HK-2 (cell line): ENCODE measurements at regions not wholly inside any gene's neighbourhood (a gene's known extent, or its start where the extent isn't known, plus 50 kb on each side); places are given as distances from the start of the nearest gene placed in this dataset.
"Not testable (repeated sequence)": the region's sequence is repeated elsewhere in the genome, so short reads cannot be mapped to it uniquely, and the experiment has no call there.

Experiments
- DNase-seq: peaks from one replicate; pipeline ENCODE4 v3.0.0-alpha.2; 2018; ENCODE audit not compliant: unreplicated experiment

DNA sequence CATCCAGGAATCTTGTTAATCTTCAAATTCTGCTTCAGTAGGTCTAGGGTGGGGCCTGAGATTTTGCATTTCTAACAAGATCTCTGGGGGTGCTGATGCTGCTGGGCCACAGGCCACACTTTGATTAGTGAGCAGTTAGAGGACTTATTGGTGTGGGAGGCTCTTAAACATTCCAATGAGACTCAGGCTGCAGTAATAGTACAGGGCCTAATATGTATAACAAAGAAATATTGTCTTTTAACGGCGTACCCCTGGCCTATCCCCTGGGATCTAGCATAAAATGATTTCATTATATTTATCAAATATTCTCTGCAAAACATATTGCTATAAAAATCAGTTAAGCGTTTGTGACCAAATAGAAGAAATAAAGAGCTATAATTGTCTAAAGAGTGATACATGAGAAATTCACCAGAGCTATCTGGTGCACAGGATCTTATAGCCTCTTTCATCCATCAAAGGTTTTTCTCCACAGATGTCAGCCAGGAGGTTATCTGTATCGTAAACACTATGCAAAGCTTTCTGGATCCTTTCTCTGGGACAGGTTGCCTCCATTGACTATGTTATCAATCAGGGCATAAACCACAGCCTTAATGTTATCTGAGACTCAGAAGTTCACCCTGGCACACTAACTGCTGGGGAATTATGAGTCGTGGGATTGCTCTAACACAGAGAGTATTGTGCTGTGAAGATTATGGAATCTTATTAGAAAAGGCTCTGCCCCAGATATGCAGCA lies 488.5 kb upstream of the MAP3K7 start:
- no peak for DNase-seq

DNA sequence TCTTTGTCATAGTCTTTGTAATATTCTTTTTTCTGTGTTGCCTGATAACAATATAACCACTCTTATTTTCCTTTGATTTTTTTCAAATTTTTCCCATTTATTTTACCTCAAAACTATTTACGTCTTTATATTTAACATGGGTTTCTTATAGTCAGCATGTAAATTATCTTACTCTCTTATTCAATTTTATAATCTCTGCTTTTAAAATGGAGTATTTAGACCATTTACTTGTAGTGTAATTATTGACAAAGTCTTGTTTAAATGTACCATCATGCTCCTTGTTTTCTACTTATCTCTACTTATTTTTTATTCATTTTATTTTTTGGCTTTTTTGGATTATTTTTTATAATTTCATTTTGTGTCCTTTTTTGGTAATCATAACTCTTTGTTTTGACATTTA lies 476.5 kb upstream of the MAP3K7 start:
- no peak for DNase-seq

DNA sequence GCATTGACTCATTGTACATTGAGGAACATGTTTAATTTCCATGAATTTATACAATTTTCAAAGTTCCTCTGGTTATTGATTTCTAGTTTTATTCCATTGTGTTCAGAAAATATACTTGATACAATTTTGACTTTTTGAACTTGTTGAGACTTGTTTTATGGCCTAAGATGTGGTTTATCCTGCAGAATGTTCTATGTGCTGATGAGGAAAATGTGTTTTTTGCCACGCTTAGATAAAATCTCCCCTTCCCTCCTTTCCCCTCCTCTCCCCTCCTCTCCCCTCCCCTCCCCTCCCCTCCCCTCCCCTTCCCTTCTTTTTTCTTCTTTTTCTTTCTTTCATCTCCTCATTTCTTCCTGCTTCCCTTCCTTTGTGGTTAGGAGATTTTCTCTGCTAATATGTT lies 470.8 kb upstream of the MAP3K7 start:
- DNase-seq, result no peak

DNA sequence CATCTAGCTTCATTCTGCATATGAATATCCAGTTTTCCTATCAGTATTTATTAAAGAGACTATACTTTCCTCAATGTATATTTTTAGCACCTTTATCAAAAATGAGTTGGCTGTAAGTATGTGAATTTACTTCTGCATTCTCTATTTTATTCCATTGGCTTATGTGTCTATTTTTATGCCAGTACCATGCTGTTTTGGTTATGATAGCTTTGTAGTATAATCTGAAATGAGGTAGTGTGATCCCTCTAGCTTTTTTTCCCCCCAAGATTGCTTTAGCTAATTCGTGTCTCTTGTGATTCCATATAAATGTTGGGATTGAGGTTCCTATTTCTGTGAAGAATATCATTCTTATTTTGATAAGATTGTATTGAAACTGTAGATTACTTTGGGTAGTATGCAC lies 469.1 kb upstream of the MAP3K7 start:
- no peak for DNase-seq

DNA sequence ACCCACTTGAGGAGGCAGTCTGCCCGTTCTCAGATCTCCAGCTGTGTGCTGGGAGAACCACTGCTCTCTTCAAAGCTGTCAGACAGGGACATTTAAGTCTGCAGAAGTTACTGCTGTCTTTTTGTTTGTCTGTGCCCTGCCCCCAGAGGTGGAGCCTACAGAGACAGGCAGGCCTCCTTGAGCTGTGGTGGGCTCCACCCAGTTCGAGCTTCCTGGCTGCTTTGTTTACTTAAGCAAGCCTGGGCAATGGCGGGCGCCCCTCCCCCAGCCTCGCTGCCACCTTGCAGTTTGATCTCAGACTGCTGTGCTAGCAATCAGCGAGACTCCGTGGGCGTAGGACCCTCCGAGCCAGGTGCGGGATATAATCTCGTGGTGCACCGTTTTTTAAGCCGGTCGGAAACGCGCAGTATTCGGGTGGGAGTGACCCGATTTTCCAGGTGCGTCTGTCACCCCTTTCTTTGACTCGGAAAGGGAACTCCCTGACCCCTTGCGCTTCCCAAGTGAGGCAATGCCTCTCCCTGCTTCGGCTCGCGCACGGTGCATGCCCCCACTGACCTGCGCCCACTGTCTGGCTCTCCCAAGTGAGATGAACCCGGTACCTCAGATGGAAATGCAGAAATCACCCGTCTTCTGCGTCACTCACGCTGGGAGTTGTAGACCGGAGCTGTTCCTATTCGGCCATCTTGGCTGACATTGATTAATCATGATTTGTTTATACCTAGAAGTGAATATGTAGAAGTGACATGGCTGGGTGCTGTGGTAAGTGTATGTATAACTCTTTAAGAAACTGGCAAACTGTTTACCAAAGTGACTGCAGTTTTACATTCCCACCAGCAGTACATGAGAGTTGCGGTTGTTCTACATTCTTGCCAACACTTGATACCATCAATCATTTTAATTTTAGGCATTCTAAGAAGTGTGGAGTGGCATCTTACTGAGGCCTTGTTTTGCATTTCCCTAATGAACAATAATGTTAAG lies 465.9 kb upstream of the MAP3K7 start:
- DNase-seq, result not testable (repeated sequence)

DNA sequence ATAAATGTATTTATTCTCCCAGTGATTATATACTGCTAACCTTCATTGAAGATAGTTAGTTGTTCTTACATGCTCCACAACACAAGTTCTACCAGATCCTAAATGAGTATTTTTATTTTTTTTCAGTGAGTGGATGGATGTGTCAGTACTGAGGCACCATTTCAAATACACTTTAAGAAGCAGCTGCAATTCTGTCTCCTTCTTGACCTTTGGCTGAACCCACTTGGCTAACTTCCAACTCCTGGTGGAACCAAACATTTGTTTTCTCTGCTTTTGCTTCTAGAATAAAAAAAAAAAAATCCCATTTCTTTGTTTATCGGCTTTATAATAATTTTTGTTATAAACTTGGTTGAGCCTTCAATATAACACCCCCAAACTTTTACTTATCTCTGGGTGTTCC lies 458.3 kb upstream of the MAP3K7 start:
- DNase-seq, result no peak

DNA sequence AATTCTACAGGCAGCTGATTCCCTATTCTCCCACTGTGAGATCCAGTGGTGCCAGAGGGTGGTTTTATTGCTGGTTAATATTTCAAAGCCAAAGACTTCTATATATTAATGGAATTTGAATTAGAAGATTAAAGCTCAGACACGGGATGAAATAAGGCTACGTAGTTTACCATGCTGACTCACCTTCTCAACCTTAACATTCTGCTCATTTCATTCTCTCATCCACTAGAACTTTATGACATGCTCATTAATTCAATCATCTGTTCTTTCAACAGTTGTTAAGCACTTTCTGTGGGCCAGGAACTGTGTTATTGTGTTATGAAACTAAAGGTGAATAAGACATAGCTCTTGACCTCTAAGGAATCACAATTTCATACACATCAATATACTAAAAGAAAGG lies 456.9 kb upstream of the MAP3K7 start:
- DNase-seq, result no peak

DNA sequence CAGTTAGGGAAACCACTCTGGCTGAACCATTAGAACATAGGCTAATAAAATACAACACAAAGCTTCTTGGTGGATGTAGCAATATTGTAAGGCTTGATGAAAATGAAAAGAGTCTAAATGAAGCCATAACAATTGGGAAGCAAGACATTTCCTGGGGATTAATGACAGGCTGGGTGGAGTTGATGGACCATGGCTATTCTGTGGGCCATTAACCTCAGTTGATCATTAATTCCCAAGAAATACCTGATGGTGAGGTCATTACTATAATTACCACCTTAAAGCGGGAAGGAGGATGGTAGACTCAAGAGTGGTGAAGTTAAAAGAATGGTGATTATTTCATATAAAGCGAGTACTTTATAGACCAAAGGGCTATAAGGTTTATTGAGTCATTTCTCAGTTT lies 455.8 kb upstream of the MAP3K7 start:
- no peak for DNase-seq

DNA sequence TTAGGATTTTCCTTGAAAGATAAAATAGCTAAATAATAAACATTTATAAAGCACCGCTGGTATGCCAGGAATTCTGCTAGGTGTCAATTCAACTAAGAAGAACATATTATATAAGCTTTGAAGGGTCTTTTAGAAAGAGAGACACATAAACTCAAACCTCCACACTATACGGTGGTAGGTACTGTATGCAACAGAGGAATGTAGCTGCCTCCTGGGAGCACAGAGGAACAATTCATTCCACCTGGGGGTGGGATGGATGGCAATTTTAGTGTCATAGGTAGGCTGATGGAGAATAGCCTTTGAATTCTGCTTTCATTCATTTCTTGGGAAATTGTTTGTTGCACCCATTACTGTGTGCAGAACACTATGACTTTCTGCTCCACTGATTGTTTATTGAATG lies 447.1 kb upstream of the MAP3K7 start:
- no peak for DNase-seq

DNA sequence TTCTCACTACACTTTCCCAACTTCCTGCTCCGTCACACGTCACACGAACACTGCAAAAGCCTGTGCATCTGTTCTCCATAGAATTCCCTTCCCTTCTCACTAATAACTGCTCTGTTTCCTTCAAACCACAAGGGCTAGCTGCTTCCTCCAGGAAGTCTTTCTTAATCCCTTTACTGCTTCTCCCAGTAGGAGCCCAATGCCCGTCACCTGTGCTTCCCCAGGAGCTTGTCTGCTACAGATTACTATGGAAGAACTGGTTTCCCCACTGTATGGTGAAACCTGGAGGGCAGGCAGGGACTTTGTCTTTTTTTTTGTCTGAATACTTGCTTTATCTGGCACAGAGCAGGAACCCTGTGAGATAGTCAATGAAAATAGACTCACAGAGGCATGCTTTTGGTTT lies 444.7 kb upstream of the MAP3K7 start:
- DNase-seq, result no peak

DNA sequence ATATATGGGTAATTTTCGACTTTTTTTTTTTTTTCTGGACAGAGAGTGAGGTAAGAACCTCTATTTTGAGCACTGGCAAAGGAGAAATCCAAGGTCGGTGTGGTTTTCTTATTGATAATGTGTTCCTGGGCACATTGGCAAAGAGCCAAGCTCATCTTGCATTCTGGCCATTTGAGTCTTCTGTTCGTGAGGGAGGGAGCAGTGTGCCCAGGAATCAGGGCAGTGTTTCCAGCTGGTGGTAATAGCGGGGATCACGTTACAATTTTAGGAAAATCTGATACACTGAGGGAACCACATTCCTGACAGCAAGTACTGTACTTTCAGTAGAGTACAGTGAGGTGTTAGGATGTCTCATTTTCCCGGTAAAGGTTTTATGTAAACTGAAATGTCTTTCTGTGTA lies 442.3 kb upstream of the MAP3K7 start:
- DNase-seq, result no peak

DNA sequence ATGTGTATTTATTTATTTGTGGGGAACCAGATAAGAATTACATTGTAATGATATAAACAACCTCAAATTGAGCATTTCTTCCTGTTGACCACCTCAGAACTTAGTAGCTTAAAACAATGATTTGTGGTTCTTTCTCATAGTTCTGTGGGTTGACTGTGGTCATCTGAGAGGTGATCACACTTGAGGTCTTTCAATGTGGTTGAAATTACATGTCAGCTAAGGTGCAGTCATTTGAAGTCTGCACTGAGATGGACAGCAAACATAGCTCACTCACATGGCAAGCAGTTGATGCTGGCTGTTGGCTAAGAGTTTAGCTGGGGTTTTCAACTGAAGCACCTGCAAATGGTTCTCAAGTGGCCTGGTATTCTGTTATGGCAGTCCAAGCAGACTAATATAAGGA lies 436.7 kb upstream of the MAP3K7 start:
- no peak for DNase-seq

DNA sequence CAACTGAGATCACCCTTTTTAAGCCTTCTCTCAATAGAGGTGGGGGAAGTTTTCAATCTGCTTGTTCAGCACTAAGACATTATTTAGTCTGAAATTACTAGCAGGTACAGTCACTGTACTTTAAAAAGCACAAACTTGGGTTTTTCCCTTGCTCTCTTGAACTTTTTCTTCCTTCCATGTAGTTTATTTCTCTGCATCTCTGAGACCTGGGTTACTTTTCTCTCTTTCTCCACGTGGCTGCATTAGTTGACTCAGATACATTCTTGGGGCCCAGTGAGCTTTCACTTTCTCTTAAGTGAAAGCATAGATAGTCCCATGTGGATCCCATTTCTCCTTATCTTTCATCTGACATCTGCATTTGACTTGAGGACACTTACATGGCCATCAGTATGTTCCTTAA lies 433.9 kb upstream of the MAP3K7 start:
- DNase-seq, result no peak

DNA sequence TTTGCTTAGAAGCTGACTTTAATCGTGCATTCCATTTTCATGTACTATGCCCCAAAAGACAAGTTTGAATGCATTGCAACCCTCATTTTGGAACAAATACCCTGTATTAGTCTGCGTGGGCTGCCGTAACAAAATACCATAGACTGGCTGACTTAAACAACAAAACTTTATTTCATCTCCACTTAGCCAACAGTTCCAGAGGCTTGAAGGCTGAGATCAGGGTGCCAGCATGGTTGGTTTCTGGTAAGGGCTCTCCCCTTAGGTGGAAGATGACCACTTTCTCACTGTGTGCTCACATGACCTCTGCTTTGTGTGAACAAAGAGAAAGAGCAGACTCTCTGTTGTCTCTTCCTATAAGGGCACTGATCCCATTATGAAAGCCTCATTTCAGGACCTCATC lies 431.7 kb upstream of the MAP3K7 start:
- no peak for DNase-seq

DNA sequence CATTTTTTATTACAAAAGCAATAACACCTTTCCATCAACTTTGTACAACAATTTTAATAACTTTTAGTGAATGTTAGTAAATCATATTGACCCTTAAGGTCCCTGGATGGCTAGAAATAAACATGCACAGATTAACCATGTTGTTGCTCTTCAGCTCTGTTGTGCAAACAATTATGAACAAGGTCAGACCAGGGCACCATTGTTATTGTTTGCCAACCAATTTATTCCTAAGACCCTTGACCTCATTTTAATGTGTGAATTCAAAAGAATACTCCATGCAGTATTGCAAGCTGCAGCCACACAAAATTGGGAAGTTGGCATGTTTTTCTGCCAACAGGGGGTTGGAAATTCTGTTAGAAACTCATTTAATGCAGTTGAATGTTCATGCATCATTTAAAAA lies 426.6 kb upstream of the MAP3K7 start:
- DNase-seq, result no peak

DNA sequence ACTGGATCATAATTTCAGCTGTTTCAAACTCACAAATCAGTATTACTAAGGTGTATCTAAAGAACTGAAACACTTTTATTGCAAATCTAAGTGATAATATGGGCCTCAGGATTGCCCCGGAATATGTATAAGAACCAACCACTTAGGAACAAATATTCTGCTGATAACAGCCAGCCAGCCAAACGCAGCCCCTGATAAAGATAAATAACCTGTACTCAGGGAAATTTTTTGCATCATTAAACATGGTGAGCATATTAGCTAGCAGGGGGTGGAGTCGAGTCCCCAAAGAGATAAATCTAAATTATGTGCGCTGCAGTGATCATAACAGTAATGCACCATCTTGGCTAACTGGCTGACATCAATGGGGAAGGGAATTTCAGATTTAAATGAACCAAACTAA lies 410.2 kb upstream of the MAP3K7 start:
- no peak for DNase-seq

DNA sequence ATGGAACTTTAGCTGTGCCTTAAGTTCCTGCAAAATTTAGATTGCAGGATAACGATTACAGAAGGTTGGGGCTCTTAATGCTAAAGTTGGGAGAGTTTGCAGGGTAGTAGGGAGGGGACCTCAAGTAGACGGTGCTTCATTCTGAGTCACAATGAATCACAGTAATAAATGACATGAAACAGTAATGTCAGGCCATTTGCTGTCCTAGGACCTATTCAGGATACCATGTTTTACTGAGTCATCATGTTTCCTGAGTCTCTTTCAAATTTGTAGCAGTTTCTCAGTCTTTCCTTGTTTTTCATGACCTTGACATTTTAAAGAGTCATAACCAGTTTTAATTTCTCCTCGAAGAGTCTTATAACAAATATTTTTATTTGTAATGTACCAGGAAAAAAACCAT lies 406.9 kb upstream of the MAP3K7 start:
- no peak for DNase-seq

DNA sequence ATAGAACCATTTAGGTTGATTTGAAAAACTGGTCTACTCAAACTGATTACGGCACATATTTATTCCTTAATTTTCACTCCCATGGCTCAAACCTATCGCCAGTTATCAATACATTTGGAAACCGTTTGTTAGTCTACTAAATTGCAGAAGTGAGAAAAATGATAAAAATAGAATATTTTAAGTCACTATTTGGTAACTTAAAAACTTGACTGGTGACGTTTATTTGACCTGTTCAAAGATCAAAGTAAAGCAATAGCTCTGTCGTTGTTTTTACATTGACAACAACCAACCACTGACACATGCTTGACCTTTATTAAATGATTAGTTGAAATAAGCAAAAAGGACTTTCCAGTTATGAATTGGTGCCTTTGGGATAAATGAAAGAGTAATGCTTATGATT lies 402.9 kb upstream of the MAP3K7 start:
- DNase-seq, result no peak

DNA sequence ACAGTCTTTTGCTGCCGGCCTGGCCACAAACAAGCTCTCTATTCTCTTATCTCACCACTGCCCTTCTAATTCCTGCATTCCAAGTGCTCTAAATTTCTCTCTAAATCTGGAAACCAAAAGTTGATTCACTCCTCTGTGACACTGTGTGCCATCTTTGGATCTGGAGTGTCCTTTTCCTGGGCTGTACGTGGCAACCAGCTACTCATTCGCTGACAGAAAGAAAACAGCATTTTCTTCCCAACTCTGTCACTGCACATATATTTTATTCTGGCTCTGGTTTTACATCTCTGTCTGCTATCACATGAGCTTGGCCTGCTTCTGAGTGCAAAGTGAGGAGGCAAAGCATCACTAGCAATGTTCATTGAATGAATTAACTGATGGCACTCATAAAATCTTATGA lies 397.2 kb upstream of the MAP3K7 start:
- DNase-seq, result no peak

DNA sequence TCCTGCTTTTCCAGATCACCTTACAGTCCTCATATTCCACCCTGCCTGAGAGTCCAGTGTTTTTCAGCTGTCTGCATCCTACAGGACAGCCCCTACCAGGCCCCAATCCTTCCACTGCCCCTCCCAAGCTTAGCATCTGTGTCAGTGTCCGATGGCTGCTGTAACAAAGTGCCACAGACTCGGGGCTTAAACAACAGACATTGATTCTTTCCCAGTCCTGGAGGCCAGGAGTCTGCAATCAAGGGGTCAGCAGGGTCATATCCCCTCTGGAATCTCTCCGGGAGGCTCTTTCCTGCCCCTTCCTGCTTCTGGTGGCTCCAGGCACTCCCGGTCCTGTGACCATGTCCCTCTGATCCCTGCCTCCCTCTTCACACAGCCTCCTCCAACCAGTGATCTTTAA lies 396.6 kb upstream of the MAP3K7 start:
- DNase-seq, result no peak

DNA sequence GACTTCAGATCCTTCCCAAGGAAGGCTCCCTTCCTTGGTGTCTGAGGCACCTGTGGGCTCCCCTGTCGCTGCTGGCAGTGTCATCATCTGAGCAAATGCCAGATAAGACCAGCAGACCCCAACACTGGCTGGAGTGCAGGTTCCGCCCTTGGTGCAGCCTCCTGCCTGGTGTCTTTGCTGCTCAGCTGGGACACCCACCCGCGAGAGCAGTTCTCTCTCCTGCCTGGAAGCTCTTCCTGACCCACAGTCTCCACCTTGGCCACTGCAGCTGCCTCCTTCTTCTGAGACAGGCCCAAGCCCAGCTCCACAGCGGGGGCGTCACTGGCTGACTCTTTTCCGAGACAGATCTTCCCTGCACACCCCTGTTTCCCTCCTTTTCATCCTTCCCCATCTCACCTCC lies 395.7 kb upstream of the MAP3K7 start:
- DNase-seq, result no peak

DNA sequence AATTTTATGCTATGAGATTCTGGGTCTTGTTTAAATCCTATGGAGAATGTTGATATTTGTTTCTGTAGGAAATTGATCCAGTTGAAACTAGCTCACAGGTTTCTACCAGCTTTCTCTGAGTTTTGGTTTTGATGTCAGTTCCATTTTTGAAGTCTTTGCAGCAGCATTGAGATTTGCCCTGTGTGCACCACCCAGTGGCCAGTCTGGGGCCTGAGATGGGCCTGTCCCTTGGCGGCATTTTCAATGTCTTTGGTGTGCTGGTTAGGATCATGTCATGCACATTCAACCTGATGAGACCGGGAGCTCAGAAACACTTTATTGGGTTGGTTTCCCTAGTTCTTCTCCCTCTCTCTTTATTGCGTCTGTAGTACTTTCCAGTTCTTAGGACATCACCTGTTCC lies 395.2 kb upstream of the MAP3K7 start:
- DNase-seq, result no peak

DNA sequence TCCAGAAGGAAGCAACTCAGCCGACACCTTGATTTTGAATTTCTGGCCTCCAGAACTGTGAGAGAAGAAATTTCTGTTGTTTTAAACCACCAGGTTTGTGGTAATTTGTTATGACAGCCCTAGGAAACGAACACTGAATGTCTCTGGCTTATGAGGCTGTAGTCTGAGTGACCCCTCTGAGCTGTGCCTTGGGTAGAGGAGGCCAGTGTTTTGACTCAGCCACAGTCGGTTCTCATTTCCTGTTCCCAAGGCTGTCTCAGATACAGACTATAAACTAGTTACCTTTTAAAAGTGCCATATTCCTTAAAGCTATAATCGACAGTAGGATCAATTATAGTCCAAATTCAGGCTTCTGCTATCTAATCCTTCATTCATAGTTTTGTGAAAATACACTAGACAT lies 391.2 kb upstream of the MAP3K7 start:
- DNase-seq, result no peak
